ENCODE measurements at regions not wholly inside any gene's neighbourhood (a gene's known extent, or its start where the extent isn't known, plus 50 kb on each side); places are given as distances from the start of the nearest gene placed in this dataset.

- TF ChIP-seq POLR2A (IDR thresholded peaks at IDR 0.05) (no peak), CTCF (IDR thresholded peaks at IDR 0.05) (no peak)
- Histone ChIP-seq H3K4me3 (no peak overlapping the region), H3K4me1 (replicated peaks in 1 of 2) (no peaks in the 10 kb centered on the region), H3K27me3 (no peaks in the 10 kb centered on the region), H3K27ac (no peak overlapping the region), H3K9me3 (replicated peaks in 1 of 3) (no peaks in the 10 kb centered on the region), H3K36me3 (replicated peaks in 1 of 2) (no peaks in the 10 kb centered on the region)
- intact Hi-C loops (cut with DNase I) = loop anchor here in 1 of 2 donors (10.0 kb wide), 1 partner anchor 656 kb away; no protein-coding TSS in a partner anchor
- DNase-seq = no peak
Measured at GRCh38 chr18:34128436-34128835, 96.3 kb downstream of the NOL4 start.

GRCh38 chr18:34126121-34126520 is 98.6 kb downstream of the NOL4 start:
- Histone ChIP-seq H3K4me3 (no peak overlapping the region), H3K9me3 (replicated peaks in 1 of 3) (no peaks in the 10 kb centered on the region), H3K4me1 (replicated peaks in 1 of 2) (no peaks in the 10 kb centered on the region), H3K27ac (no peak overlapping the region), H3K36me3 (replicated peaks in 1 of 2) (no peaks in the 10 kb centered on the region), H3K27me3 (no peaks in the 10 kb centered on the region)
- TF ChIP-seq POLR2A (IDR thresholded peaks at IDR 0.05) (no peak), CTCF (IDR thresholded peaks at IDR 0.05) (no peak)
- DNase-seq = no peak
- intact Hi-C loops (cut with DNase I) = loop anchor here in 1 of 2 donors (10.0 kb wide), 1 partner anchor 659 kb away; no protein-coding TSS in a partner anchor
- WGBS, 4 donors = 85 to 90% (median 86%) methylated on average over 3 of the region's 3 CpGs

DNA sequence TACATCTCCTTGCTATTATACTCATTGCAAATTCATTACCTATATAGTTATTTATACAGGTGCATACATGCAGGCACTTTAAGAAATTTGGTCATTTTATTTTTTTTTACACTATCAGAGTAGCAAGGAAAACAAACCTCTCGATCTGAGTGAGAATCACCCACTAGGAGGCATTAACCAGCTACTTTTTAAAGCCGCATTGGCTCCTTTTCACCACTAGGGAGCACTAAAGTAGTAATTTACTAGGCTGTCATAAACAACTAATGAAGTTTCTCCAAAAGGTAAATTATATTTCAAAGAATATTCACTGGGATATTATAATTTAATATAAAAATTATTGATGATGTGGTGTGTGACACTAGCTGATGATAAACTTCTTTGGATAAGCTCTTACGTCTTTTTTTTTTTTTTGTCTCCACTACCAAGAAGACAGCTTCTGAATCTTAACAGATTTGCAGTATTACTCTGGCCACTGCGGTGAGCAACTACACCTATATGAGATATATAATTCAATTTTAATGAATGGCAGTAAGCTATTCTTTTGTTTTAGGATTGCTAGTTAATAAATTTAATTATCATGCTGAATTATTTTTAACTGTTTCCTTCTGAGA is 101.9 kb downstream of the NOL4 start:
- Histone ChIP-seq H3K27ac (no peak overlapping the region), H3K36me3 (replicated peaks in 1 of 2) (no peaks in the 10 kb centered on the region), H3K4me1 (replicated peaks in 1 of 2) (no peaks in the 10 kb centered on the region), H3K9me3 (replicated peaks in 1 of 3) (no peaks in the 10 kb centered on the region), H3K27me3 (no peaks in the 10 kb centered on the region), H3K4me3 (no peak overlapping the region)
- 20 to 25% (median 21%) methylated on average over 4 of the region's 4 CpGs for WGBS, 4 donors
- DNase-seq = peak; percentile 8 to 62 (median 27)
- TF ChIP-seq POLR2A (IDR thresholded peaks at IDR 0.05) (no peak), CTCF (IDR thresholded peaks at IDR 0.05) (peak; percentile 56 to 84 (median 74))
- intact Hi-C loops (cut with DNase I) = loop anchor here (5.0 to 10.0 kb wide), 2 partner anchors 199 to 662 kb away; no protein-coding TSS in a partner anchor

- Histone ChIP-seq H3K4me3 (no peak overlapping the region), H3K27me3 (no peaks in the 10 kb centered on the region), H3K36me3 (replicated peaks in 1 of 2) (no peaks in the 10 kb centered on the region), H3K27ac (no peak overlapping the region), H3K4me1 (replicated peaks in 1 of 2) (no peaks in the 10 kb centered on the region), H3K9me3 (replicated peaks in 1 of 3) (no peaks in the 10 kb centered on the region)
- no peak for DNase-seq
- no peak for TF ChIP-seq CTCF (IDR thresholded peaks at IDR 0.05)
- no peak for TF ChIP-seq POLR2A (IDR thresholded peaks at IDR 0.05)
- WGBS, 4 donors = 47 to 61% (median 53%) methylated on average over 4 of the region's 4 CpGs
- intact Hi-C loops (cut with DNase I) = loop anchor here (5.0 to 10.0 kb wide), 2 partner anchors 201 to 664 kb away; no protein-coding TSS in a partner anchor
Measured at GRCh38 chr18:34121200-34121721, 103.5 kb downstream of the NOL4 start.
